CD4-positive, alpha-beta T cell treated with Interferon alpha-2 for 1 hour (primary cell): ENCODE measurements at regions not wholly inside any gene's neighbourhood (a gene's known extent, or its start where the extent isn't known, plus 50 kb on each side); places are given as distances from the start of the nearest gene placed in this dataset.
"Not testable (repeated sequence)": the region's sequence is repeated elsewhere in the genome, so short reads cannot be mapped to it uniquely, and the experiment has no call there.

Source experiments
- DNase-seq, 2 donors: peaks; one replicate each; pipeline ENCODE4 v3.0.0-alpha.2; 2020 to 2022

- DNase-seq = no peak
Observed at GRCh38 chrX:148080593-148080992, 99.5 kb downstream of the FMR1NB start.

- DNase-seq = no peak
Observed at GRCh38 chrX:148084611-148085010, 103.5 kb downstream of the FMR1NB start.

- DNase-seq = no peak
Observed at GRCh38 chrX:148120151-148120550, 139.0 kb downstream of the FMR1NB start.

DNA sequence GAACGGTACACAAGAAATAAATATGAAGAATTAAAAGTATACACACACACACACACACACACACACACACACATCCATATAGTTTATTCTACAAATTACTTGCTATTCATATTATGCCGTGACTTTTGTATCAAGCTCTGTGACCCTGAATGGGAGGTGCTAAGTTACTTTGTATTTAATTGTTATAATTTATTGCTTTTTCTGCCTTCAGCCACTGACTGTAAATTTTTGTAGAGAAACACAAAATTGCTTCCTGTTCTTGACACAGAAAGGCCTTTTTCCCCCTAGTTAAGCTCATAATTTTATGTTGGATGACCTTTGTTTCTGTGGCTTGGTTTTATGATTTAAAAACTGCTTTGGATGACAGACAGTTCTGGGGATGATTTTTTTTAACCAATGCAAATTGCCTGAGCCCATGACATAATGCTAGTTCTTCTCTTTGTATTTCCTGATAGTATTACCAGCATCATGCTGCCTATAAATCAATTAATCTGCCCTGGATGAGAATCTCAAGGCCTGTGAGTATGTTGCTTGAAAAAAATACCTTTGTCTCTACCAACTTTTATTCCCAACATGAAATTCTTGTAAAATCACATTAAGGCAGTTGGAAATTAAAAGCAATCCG is 140.0 kb downstream of the FMR1NB start:
- DNase-seq = no peak

- not testable (repeated sequence) for DNase-seq
Observed at GRCh38 chrX:148128872-148129505, 147.9 kb downstream of the FMR1NB start.

DNA sequence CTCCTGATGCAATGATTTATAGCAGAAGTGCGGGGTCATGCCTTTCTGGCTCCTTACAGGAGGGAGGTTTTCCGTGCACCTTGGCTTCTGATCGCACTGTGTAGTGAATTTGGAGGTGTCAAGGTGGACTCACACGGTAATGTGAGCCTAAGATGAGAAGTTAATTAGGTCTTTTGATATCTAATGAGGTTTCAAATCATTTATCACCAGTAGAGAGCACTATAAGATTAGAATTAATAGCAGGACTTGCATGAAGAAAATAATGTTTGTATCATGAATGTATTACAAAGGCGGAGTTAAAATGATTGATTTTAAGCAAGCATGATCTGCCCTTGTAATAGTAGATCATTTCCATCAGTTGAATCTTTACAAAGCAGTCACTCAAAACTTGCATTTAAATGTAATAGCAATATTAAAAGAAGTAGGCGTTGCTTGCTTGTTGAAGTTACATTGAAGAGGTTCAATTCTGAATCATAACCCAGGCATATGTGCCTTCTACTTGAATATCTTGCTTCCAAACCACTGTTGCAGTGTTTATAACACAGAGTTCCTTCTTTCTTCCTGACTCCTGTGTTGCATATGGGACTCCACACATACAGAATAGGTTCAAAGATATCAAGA is 152.1 kb downstream of the FMR1NB start:
- peak in 1 of 2 donors; percentile 11 for DNase-seq

DNA sequence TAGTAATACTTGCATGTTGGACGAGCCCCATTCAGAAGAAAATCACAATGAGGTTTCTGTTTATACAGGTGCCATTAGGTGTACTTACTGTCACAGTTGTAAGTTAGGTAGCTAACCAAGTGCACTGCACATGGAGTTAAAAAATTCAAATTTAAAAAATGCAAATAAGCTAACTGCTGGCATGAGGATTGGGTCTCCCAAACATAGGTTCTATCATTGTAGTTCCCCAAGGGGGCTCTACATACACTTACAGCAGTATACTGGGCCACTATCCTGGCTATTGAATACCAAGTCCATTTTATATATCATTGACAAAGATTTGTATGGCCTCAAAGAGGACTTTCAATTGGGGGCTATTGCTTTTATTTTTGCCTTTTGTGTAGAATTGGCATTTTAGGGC is 153.4 kb downstream of the FMR1NB start:
- no peak for DNase-seq

DNA sequence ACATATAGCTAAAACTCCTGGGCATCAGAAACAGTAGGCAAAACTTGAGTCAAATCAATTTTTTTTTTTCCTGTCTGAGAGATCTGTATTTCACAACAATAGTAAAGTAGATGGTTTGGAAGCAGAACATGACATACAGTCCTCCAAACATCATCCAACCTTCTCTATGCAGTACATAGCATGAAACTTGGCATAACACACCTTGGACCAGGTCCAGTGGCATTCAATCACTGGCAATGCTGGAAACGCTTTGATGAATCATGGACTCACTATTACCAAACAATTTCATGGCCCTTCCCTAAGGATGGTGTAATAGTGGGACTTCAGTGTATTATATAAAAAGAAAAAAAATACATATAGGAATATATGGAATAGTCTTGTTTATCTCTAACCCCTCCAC is 154.6 kb downstream of the FMR1NB start:
- DNase-seq = no peak

GRCh38 chrX:148146121-148146520 is 165.0 kb downstream of the FMR1NB start:
- DNase-seq = no peak

DNA sequence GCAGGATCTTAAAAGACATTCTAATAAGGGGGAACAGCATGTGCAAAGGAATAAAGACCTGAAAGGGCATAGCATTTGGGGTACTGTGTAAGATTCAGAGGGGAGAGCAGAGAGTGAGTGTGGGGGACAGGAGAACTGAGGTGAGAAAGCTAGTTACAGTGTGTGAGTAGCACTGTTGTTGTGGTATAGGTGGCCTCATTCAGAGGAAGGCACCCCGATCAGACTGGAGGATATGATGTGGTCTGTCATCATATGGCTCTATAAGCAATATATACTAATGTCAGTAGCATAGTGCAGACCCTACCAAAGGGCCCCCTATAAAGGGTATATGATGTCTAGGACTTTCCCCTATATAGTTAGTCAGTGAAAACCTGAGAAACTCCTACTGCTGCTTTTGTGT is 175.8 kb downstream of the FMR1NB start:
- DNase-seq = no peak

GRCh38 chrX:148159796-148160195 is 178.7 kb downstream of the FMR1NB start:
- DNase-seq = no peak

GRCh38 chrX:148161701-148162100 is 180.6 kb downstream of the FMR1NB start:
- no peak for DNase-seq

DNA sequence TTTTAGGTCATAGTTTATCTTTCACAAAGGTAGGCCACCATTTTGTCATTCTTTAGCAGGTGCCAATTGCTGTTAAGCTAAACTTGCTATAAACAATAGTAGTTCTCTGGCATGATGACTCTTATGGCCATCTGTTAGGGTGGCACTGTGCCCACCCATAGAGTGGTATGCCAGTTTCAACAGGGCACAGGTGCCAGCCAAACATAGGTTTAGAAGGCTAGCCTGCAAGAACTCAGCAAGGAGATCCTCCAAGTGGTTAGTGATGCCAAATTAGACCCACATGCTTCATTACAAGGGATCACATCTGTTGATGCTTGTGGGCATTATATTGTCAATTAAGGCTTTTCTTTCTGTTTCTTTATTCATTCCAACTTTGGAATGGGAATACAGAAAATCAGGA is 204.5 kb downstream of the FMR1NB start:
- no peak for DNase-seq

DNA sequence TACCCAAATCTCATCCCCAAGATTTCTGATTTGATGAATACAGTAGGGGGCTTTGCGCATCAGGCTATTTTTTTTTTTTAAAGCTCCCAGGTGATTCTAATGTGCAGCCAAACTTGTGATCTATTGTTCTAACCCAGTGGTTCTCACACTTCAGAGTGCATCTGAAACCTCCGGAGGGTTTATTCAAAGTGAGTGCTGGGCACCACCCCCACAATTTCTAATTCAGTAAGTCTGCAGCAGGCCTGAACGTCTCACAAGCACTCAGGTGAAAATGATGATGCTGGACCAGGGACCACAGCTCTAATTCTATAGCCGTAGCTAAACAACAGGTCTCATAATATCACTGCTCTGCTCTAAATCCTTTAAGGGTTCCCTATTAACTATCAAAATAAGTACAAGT is 211.4 kb downstream of the FMR1NB start:
- no peak for DNase-seq

DNA sequence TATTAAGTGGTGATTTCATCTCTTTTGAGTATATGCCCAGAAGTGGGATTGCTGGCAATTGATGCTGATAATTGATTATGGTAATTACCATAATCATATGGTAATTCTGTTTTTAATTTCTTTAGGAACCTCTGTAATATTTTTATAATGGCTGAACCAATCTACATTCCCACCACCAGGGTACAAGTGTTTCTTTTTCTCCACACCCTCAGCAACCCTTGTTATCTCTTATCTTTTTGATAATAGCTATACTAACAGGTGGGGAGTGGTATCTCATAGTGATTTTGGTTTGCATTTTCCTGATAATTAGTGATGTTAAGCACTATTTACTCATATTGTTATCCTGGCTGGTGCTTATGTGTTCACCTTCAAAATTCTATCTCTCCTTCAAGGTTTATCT is 212.6 kb downstream of the FMR1NB start:
- no peak for DNase-seq

DNA sequence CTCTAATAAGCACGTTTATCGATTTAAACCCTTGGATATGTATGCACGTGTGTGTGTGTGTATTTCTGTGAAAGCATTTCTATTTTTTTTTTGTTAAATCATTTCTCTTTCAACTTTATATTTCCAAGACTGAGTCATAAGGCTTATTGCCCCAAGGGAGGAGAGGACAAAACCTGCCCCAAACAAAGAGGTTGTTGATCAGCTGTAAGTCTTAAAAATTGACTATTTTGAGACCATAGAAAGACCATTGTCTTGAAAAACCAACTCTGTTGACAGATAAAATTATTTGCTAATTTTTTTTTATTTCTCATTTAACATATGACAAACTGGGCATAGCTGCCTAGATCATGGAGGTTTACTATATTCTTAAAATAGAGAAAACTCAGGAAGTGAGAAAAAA is 222.4 kb downstream of the FMR1NB start:
- no peak for DNase-seq

- DNase-seq = no peak
Observed at GRCh38 chrX:148204195-148204594, 223.1 kb downstream of the FMR1NB start.

- no peak for DNase-seq
Observed at GRCh38 chrX:148214786-148215185, 233.6 kb downstream of the FMR1NB start.

- no peak for DNase-seq
Observed at GRCh38 chrX:148215726-148216125, 234.6 kb downstream of the FMR1NB start.

- DNase-seq = no peak
Observed at GRCh38 chrX:148223361-148223760, 242.2 kb downstream of the FMR1NB start.

DNA sequence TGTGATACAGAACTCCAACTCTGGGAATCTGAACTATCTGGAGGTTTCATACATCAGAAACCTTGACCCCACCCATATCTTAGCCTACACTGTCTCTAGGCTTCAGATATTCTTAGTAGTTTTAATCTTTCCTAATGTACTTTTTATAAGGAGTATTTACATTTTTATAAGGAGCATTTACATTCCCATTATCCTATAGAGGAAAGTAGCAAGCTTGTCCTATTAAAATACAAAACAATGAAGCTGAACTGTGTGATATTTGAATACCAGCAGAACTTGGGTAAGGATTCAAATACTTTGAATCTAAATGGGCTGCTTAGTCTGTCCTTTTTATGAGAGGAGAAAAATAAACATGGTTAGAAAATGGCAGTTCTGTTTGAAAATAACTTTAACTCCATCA is 247.4 kb downstream of the FMR1NB start:
- DNase-seq = no peak

DNA sequence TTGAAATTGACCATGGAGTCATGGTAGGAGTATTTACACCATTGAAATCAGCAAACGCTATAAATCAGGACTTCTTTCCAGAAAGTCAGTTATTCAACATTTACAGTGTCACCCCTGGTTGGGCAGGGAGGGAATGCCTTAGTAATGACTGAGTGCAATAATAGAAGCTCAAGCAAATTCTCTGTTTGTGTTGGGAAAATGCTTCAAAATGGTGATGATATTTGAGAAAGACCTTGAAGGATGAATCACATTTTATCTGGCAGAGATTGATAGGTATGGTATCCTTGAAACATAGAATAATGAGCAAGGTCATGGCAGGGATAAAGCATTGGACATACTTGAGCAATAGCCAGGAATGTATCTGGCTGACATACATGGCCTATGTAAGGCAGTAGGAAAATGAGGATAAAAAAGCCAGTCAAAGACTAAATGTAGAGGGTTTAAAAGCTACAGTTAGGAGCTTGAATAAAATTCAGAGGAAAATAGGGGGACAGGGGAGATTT is 248.7 kb downstream of the FMR1NB start:
- no peak for DNase-seq

- DNase-seq = no peak
Observed at GRCh38 chrX:148259990-148260389, 240.4 kb upstream of the AFF2 start.

DNA sequence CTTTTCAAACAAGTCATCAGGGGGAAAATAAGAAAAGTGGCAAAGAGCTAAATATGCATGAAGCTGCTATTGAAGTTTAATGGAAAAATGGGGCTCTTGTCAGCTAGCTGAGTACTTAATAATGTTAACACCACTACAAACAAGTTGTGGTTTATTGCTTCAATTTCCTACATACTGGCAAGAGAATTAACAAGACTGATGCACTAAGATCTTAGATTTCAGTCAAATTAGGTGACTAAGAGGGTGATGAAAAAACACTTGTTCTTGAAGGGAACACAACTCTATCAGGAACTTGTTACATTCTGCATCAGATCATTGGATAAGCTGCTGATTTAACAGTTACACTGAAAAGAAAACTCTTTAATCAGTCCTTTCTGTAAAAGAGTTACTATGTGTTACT is 234.6 kb upstream of the AFF2 start:
- DNase-seq = no peak
